H1 (cell line): ENCODE measurements at regions not wholly inside any gene's neighbourhood (a gene's known extent, or its start where the extent isn't known, plus 50 kb on each side); places are given as distances from the start of the nearest gene placed in this dataset.

ENCODE experiments used
- CREB1 ChIP-seq: IDR thresholded peaks from 2 replicates; pipeline ENCODE4 v1.6.1; 2012; ENCODE audit warnings: inconsistent platforms
- EZH2 ChIP-seq: fragments of 200-600 bp; sonication (generic); IDR thresholded peaks from 2 replicates; pipeline ENCODE4 v1.7.1; 2012; ENCODE audit warnings: low read depth, mild to moderate bottlenecking, moderate library complexity, low read length, inconsistent platforms; ENCODE audit not compliant: severe bottlenecking
- FOSL1 ChIP-seq: IDR thresholded peaks from 2 replicates; pipeline ENCODE4 v1.6.1; 2011; ENCODE audit warnings: mild to moderate bottlenecking, low read depth, low read length, moderate library complexity; ENCODE audit not compliant: insufficient read depth
- HDAC6 ChIP-seq: IDR thresholded peaks from one replicate; pipeline ENCODE4 v1.7.1; 2012; ENCODE audit warnings: low read depth, mild to moderate bottlenecking, inconsistent platforms, low read length, moderate library complexity
- JUN ChIP-seq: IDR thresholded peaks from 2 replicates; pipeline ENCODE4 v1.6.1; 2011; ENCODE audit warnings: low read depth, mild to moderate bottlenecking, improper control_type of control experiment, low read length
- JUND ChIP-seq: IDR thresholded peaks from 2 replicates; pipeline ENCODE4 v1.6.1; 2011; ENCODE audit warnings: mild to moderate bottlenecking, improper control_type of control experiment, low read length
- RAD21 ChIP-seq, 2 experiments: IDR thresholded peaks in 1 of 2; conservative IDR thresholded peaks in 1 of 2; 2 replicates each; pipeline ENCODE4 v1.6.1; 2011; ENCODE audit warnings: low read depth in 2 of 2, low read length in 2 of 2, improper control_type of control experiment in 1 of 2, inconsistent platforms in 1 of 2, mild to moderate bottlenecking in 1 of 2, moderate library complexity in 1 of 2
- SP1 ChIP-seq: IDR thresholded peaks from 2 replicates; pipeline ENCODE4 v1.6.1; 2011; ENCODE audit warnings: low read depth, low read length
- SRF ChIP-seq: IDR thresholded peaks from 2 replicates; pipeline ENCODE4 v1.6.1; 2011; ENCODE audit warnings: mild to moderate bottlenecking, low read depth, low read length, moderate library complexity
- TCF12 ChIP-seq: IDR thresholded peaks from 2 replicates; pipeline ENCODE4 v1.6.1; 2011; ENCODE audit warnings: low read depth, mild to moderate bottlenecking, low read length
- TEAD4 ChIP-seq: IDR thresholded peaks from 2 replicates; pipeline ENCODE4 v1.6.1; 2012; ENCODE audit warnings: low read depth, low read length, inconsistent platforms, mixed read lengths
- ZNF274 ChIP-seq: IDR thresholded peaks from 2 replicates; pipeline ENCODE4 v1.7.0; 2012; ENCODE audit warnings: low read length, borderline replicate concordance; ENCODE audit errors: extremely low read depth
- TF ChIP-seq, protein P1 (sequence below), 3 experiments: IDR thresholded peaks; 1 replicate in 2 of 3; 2 replicates in 1 of 3; pipeline versions ENCODE4 v1.5.1 to v1.6.1; 2011; ENCODE audit warnings: low read length in 3 of 3, mild to moderate bottlenecking in 3 of 3, inconsistent platforms in 2 of 3, low read depth in 1 of 3, moderate library complexity in 1 of 3; ENCODE audit not compliant: insufficient read depth in 1 of 3; ENCODE audit errors: control extremely low read depth in 1 of 3
- TF ChIP-seq, protein P2 (sequence below): IDR thresholded peaks from 2 replicates; pipeline ENCODE4 v1.6.1; 2011; ENCODE audit warnings: low read length, improper control_type of control experiment

DNA sequence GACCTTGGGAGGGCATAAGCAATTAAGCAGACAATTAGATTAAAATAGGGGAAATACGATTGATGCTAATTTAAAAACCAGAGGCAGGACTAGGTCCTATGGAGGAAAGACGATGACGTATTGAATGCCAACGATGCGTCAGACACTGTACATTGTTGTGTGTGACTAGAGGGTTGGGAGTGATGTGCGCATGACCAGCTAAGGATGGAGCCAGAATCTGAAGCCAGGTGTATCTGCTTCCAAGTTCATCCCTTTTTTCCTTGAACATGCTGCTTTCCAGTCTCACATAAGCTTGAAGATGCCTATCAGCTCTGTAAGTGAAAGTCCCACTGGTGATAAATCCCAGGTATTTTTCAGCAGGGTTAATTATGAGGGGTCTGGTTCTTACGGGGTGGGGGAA, 576.2 kb downstream of the MATN1 start:
- TF ChIP-seq RAD21 (IDR thresholded peaks at IDR 0.05 in 1 of 2, conservative IDR thresholded peaks at IDR 0.05 in 1 of 2; ENCODE audit: low read depth in 2 of 2, low read length in 2 of 2) (no peak), HDAC6 (no peak), EZH2 (no peak), FOSL1 (no peak), TEAD4 (no peak), SP1 (no peak), JUN (no peak), CREB1 (no peak), TCF12 (no peak), ZNF274 (no peak), JUND (no peak), SRF (no peak)
- TF ChIP-seq, protein P1, sequence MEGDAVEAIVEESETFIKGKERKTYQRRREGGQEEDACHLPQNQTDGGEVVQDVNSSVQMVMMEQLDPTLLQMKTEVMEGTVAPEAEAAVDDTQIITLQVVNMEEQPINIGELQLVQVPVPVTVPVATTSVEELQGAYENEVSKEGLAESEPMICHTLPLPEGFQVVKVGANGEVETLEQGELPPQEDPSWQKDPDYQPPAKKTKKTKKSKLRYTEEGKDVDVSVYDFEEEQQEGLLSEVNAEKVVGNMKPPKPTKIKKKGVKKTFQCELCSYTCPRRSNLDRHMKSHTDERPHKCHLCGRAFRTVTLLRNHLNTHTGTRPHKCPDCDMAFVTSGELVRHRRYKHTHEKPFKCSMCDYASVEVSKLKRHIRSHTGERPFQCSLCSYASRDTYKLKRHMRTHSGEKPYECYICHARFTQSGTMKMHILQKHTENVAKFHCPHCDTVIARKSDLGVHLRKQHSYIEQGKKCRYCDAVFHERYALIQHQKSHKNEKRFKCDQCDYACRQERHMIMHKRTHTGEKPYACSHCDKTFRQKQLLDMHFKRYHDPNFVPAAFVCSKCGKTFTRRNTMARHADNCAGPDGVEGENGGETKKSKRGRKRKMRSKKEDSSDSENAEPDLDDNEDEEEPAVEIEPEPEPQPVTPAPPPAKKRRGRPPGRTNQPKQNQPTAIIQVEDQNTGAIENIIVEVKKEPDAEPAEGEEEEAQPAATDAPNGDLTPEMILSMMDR (IDR thresholded peaks at IDR 0.05; ENCODE audit: control extremely low read depth in 1 of 3, insufficient read depth in 1 of 3, low read depth in 1 of 3, low read length in 3 of 3) = no peak
- TF ChIP-seq, protein P2, sequence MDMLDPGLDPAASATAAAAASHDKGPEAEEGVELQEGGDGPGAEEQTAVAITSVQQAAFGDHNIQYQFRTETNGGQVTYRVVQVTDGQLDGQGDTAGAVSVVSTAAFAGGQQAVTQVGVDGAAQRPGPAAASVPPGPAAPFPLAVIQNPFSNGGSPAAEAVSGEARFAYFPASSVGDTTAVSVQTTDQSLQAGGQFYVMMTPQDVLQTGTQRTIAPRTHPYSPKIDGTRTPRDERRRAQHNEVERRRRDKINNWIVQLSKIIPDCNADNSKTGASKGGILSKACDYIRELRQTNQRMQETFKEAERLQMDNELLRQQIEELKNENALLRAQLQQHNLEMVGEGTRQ = no peak
